ENCODE measurements at regions not wholly inside any gene's neighbourhood (a gene's known extent, or its start where the extent isn't known, plus 50 kb on each side); places are given as distances from the start of the nearest gene placed in this dataset.

- Histone ChIP-seq H3K9ac (ENCODE audit: low read length) (no peak overlapping the region), H3K18ac (ENCODE audit: low read depth in 1 of 2, low read length in 2 of 2) (no peak overlapping the region), H2AFZ (ENCODE audit: low read depth, low read length) (no peak overlapping the region), H3K36me3 (ENCODE audit: control insufficient read depth in 1 of 2, insufficient read depth in 2 of 2, low read depth in 1 of 2, low read length in 2 of 2) (no peaks in the 10 kb centered on the region), H3K4ac (ENCODE audit: low read depth in 1 of 2, low read length in 2 of 2) (no peak overlapping the region), H3K4me1 (ENCODE audit: control insufficient read depth, insufficient read depth, low read depth, low read length) (no peaks in the 10 kb centered on the region), H3K79me1 (replicated peaks; ENCODE audit: low read length, poor library complexity, severe bottlenecking) (no peaks in the 10 kb centered on the region), H3K27ac (ENCODE audit: low read length, poor library complexity, severe bottlenecking) (no peak overlapping the region), H2BK5ac (ENCODE audit: low read depth, low read length, poor library complexity, severe bottlenecking) (no peak overlapping the region), H2BK15ac (ENCODE audit: low read depth, poor library complexity, severe bottlenecking) (no peak overlapping the region), H3K4me2 (ENCODE audit: low read length, poor library complexity, severe bottlenecking) (no peak overlapping the region), H3K14ac (ENCODE audit: low read length in 2 of 2) (no peak overlapping the region), H4K8ac (ENCODE audit: low read length) (no peak overlapping the region), H3K9me3 (ENCODE audit: control insufficient read depth, low read length) (no peaks in the 10 kb centered on the region), H2BK12ac (ENCODE audit: low read length in 2 of 2) (no peak overlapping the region), H3K27me3 (ENCODE audit: control insufficient read depth in 1 of 2, insufficient read depth in 1 of 2, low read length in 2 of 2) (no peaks in the 10 kb centered on the region), H3K4me3 (ENCODE audit: insufficient read depth in 1 of 2, low read depth in 1 of 2, low read length in 2 of 2) (no peak overlapping the region), H4K91ac (ENCODE audit: low read length) (no peak overlapping the region), H3K23ac (ENCODE audit: low read length in 2 of 2) (no peak overlapping the region), H2AK5ac (ENCODE audit: low read length, severe bottlenecking) (no peak overlapping the region), H2BK120ac (ENCODE audit: low read depth, low read length) (no peak overlapping the region)
- 100% methylated on average over 1 of the region's 1 CpG for WGBS
- no peak for DNase-seq
Observed at GRCh38 chr9:108101410-108101809, 611.8 kb upstream of the KLF4 start.

GRCh38 chr9:108100571-108100970 is 611.0 kb upstream of the KLF4 start:
- Histone ChIP-seq H3K4me2 (ENCODE audit: low read length, poor library complexity, severe bottlenecking) (no peak overlapping the region), H3K4me1 (ENCODE audit: control insufficient read depth, insufficient read depth, low read depth, low read length) (no peaks in the 10 kb centered on the region), H4K91ac (ENCODE audit: low read length) (no peak overlapping the region), H3K18ac (ENCODE audit: low read depth in 1 of 2, low read length in 2 of 2) (no peak overlapping the region), H2BK15ac (ENCODE audit: low read depth, poor library complexity, severe bottlenecking) (no peak overlapping the region), H3K23ac (ENCODE audit: low read length in 2 of 2) (no peak overlapping the region), H3K36me3 (ENCODE audit: control insufficient read depth in 1 of 2, insufficient read depth in 2 of 2, low read depth in 1 of 2, low read length in 2 of 2) (no peaks in the 10 kb centered on the region), H3K14ac (ENCODE audit: low read length in 2 of 2) (no peak overlapping the region), H3K4ac (ENCODE audit: low read depth in 1 of 2, low read length in 2 of 2) (no peak overlapping the region), H2BK5ac (ENCODE audit: low read depth, low read length, poor library complexity, severe bottlenecking) (no peak overlapping the region), H3K9ac (ENCODE audit: low read length) (no peak overlapping the region), H2BK120ac (ENCODE audit: low read depth, low read length) (no peak overlapping the region), H4K8ac (ENCODE audit: low read length) (no peak overlapping the region), H2BK12ac (ENCODE audit: low read length in 2 of 2) (no peak overlapping the region), H2AK5ac (ENCODE audit: low read length, severe bottlenecking) (peak overlapping the region; percentile 22), H3K9me3 (ENCODE audit: control insufficient read depth, low read length) (no peaks in the 10 kb centered on the region), H3K79me1 (replicated peaks; ENCODE audit: low read length, poor library complexity, severe bottlenecking) (no peaks in the 10 kb centered on the region), H3K4me3 (ENCODE audit: insufficient read depth in 1 of 2, low read depth in 1 of 2, low read length in 2 of 2) (no peak overlapping the region), H3K27me3 (ENCODE audit: control insufficient read depth in 1 of 2, insufficient read depth in 1 of 2, low read length in 2 of 2) (no peaks in the 10 kb centered on the region), H2AFZ (ENCODE audit: low read depth, low read length) (no peak overlapping the region), H3K27ac (ENCODE audit: low read length, poor library complexity, severe bottlenecking) (no peak overlapping the region)
- 91% methylated on average over 6 of the region's 6 CpGs for WGBS
- no peak for DNase-seq

- 89% methylated on average over 3 of the region's 3 CpGs for WGBS
- DNase-seq = no peak
- Histone ChIP-seq H3K4me1 (ENCODE audit: control insufficient read depth, insufficient read depth, low read depth, low read length) (no peaks in the 10 kb centered on the region), H3K23ac (ENCODE audit: low read length in 2 of 2) (no peak overlapping the region), H3K36me3 (ENCODE audit: control insufficient read depth in 1 of 2, insufficient read depth in 2 of 2, low read depth in 1 of 2, low read length in 2 of 2) (no peaks in the 10 kb centered on the region), H3K18ac (ENCODE audit: low read depth in 1 of 2, low read length in 2 of 2) (no peak overlapping the region), H2BK5ac (ENCODE audit: low read depth, low read length, poor library complexity, severe bottlenecking) (no peak overlapping the region), H3K27ac (ENCODE audit: low read length, poor library complexity, severe bottlenecking) (no peak overlapping the region), H3K4ac (ENCODE audit: low read depth in 1 of 2, low read length in 2 of 2) (no peak overlapping the region), H3K9me3 (ENCODE audit: control insufficient read depth, low read length) (no peaks in the 10 kb centered on the region), H4K91ac (ENCODE audit: low read length) (no peak overlapping the region), H3K9ac (ENCODE audit: low read length) (no peak overlapping the region), H3K4me2 (ENCODE audit: low read length, poor library complexity, severe bottlenecking) (no peak overlapping the region), H3K27me3 (ENCODE audit: control insufficient read depth in 1 of 2, insufficient read depth in 1 of 2, low read length in 2 of 2) (no peaks in the 10 kb centered on the region), H3K4me3 (ENCODE audit: insufficient read depth in 1 of 2, low read depth in 1 of 2, low read length in 2 of 2) (no peak overlapping the region), H2BK12ac (ENCODE audit: low read length in 2 of 2) (peak overlapping the region in 1 of 2 experiments; percentile 72), H3K14ac (ENCODE audit: low read length in 2 of 2) (no peak overlapping the region), H2BK120ac (ENCODE audit: low read depth, low read length) (no peak overlapping the region), H3K79me1 (replicated peaks; ENCODE audit: low read length, poor library complexity, severe bottlenecking) (no peaks in the 10 kb centered on the region), H2BK15ac (ENCODE audit: low read depth, poor library complexity, severe bottlenecking) (no peak overlapping the region), H2AK5ac (ENCODE audit: low read length, severe bottlenecking) (no peak overlapping the region), H4K8ac (ENCODE audit: low read length) (no peak overlapping the region), H2AFZ (ENCODE audit: low read depth, low read length) (no peak overlapping the region)
Observed at GRCh38 chr9:108099854-108100253, 610.3 kb upstream of the KLF4 start.

GRCh38 chr9:108095496-108095895 is 605.9 kb upstream of the KLF4 start:
- Histone ChIP-seq H3K9ac (ENCODE audit: low read length) (no peak overlapping the region), H3K79me1 (replicated peaks; ENCODE audit: low read length, poor library complexity, severe bottlenecking) (no peaks in the 10 kb centered on the region), H3K23ac (ENCODE audit: low read length in 2 of 2) (no peak overlapping the region), H3K4me3 (ENCODE audit: insufficient read depth in 1 of 2, low read depth in 1 of 2, low read length in 2 of 2) (no peak overlapping the region), H2AFZ (ENCODE audit: low read depth, low read length) (no peak overlapping the region), H2BK15ac (ENCODE audit: low read depth, poor library complexity, severe bottlenecking) (no peak overlapping the region), H4K8ac (ENCODE audit: low read length) (no peak overlapping the region), H3K18ac (ENCODE audit: low read depth in 1 of 2, low read length in 2 of 2) (no peak overlapping the region), H3K4me2 (ENCODE audit: low read length, poor library complexity, severe bottlenecking) (no peak overlapping the region), H2BK5ac (ENCODE audit: low read depth, low read length, poor library complexity, severe bottlenecking) (no peak overlapping the region), H3K27me3 (ENCODE audit: control insufficient read depth in 1 of 2, insufficient read depth in 1 of 2, low read length in 2 of 2) (no peaks in the 10 kb centered on the region), H3K4ac (ENCODE audit: low read depth in 1 of 2, low read length in 2 of 2) (no peak overlapping the region), H3K4me1 (ENCODE audit: control insufficient read depth, insufficient read depth, low read depth, low read length) (peaks cover 3% of the 10 kb centered on the region), H2AK5ac (ENCODE audit: low read length, severe bottlenecking) (peak overlapping the region; percentile 61), H3K36me3 (ENCODE audit: control insufficient read depth in 1 of 2, insufficient read depth in 2 of 2, low read depth in 1 of 2, low read length in 2 of 2) (no peaks in the 10 kb centered on the region), H2BK120ac (ENCODE audit: low read depth, low read length) (no peak overlapping the region), H3K27ac (ENCODE audit: low read length, poor library complexity, severe bottlenecking) (no peak overlapping the region), H3K14ac (ENCODE audit: low read length in 2 of 2) (no peak overlapping the region), H2BK12ac (ENCODE audit: low read length in 2 of 2) (no peak overlapping the region), H4K91ac (ENCODE audit: low read length) (no peak overlapping the region), H3K9me3 (ENCODE audit: control insufficient read depth, low read length) (peaks cover 6% of the 10 kb centered on the region)
- no CpG with 5 or more reads among the region's 1 CpG for WGBS
- DNase-seq = no peak
